Esophagus mucosa (tissue), 1 donor: ENCODE measurements at regions not wholly inside any gene's neighbourhood (a gene's known extent, or its start where the extent isn't known, plus 50 kb on each side); places are given as distances from the start of the nearest gene placed in this dataset.

Experiments used
- ATAC-seq: fragments of 200-7000 bp; cut with Tn5 transposase; one replicate; pipeline ENCODE4 v1.9.1; 2020
- donor health status: DM: yes; HTN: yes; CAD: no.

DNA sequence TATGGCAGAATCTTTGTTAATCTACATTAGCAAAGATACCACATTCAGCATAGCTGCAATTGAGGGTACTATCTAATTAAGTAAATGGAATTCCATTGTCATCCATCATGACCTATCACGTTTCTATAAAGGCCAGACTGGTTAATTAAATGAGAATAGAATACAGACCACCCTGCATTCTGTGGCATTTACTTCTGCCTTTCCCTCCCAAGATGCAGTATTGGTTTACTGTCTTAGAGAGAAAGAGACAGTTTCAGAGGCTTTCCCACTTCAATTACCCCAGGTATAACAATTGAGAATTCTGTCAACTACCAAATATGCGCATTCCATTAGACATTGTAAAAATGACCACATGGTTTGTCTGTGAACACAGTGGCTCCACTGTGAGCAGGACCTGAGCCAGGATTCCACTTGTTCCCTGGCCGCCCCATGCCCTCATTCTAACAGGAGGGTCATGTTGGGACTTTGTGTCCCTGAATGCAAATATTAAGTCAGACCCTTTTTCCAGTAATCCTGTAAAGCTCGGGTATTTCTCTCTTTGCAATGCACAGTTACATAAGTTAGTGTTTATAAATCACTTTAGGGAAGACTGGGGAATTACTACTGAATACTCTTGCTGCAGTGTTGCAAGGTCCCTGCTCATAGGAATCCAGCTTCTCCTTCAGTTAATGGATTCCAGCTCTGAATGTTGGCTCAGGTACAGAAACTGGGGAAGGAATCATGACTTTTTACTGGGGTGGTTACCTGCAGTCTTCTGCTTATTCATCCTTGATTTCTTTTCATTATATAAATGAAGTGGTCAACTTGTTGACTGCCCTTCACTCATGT is 261.0 kb downstream of the PDGFC start:
- no peak for ATAC-seq

GRCh38 chr4:156705311-156705710 is 266.3 kb downstream of the PDGFC start:
- no peak for ATAC-seq

DNA sequence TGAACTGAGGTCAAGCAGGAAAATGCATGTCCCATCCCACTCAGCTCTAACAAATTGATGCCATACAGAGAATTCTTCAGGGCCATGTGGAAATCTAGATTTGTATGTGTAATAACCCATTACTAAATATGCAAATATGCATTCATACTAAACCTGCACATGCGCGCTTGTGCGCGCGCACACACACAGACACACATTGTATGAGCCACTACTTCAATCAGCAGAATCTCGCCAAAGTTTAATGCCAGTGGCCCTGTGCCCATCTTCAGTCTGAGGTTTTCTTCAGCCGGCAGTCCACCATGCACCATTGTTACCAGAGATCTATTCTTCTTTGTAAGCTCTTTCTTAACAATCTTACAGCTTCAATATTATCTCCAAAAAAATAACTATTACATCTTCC is 276.4 kb downstream of the PDGFC start:
- ATAC-seq, result no peak

DNA sequence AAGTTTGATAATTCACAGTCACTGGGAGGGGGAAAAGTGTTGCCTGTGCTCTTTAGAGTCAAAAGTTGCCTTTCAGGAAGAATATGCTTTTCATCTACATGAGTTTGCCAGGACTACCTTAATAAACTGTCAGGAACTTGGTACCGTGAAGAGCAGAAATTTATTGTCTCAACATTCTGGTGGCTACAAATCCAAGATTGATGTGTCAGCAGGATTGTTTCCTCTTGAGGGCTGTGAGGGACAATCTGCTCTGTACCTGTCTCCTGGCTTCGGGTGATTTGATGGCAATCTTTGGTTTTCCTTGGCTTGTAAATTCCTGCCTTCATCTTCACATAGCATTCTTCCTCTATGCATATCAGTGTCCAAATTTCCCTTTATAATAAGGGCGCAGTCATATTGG is 277.2 kb downstream of the PDGFC start:
- no peak for ATAC-seq

DNA sequence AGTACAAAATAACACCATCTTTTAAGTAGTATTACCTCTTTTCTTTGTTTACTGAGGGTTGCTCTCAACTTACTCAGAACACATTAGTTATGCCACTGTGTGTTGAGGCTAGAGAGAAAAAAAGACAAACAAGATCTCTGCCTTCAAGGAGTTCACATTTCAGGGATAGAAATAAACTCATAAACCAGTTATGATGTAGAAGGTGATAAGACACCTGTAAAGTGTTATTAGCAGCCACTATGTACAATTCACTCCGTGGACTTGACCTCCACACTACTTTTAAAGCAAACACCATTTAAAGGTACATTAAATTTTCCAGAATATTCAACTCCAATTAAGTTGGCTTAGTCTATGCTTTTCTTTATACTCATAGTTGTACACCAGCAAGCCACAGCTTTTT is 278.0 kb downstream of the PDGFC start:
- ATAC-seq, result no peak

DNA sequence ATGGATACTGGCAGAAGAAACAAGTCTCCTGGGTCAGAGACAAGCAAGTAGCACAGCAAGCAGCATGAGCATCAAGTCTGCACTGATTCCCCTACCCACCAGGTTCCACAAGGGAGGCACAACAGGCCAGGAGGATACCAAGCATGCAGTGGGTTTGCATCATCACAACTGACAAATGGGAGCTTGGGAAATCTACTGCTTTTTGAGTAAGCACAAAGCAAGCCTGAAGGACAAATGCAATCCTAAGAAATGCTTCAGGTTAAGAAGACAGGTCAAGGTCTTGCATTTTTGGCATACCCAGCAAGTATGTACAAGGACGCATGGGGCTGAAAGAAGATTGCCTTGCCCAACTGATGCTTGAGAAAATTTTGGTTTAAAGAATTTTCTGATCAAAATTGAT is 279.6 kb downstream of the PDGFC start:
- ATAC-seq, result no peak

DNA sequence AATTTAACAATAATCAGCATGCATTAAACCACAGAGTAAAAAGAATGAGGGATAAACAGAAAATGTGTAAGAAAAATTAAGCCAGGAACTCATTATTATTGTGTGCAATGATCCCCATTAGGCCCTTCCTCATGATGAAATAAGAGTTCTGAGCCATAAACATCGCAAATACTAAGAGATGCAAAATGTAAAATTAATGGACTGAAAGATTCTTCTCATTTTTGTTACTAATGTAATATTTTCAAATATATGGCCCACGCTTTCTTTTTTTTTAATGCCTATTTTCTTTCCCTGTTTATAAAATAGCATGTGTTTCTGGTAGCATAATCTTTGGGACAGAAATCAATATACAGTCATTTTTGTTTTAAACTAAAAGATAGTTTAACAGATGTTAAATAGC is 281.0 kb downstream of the PDGFC start:
- no peak for ATAC-seq

DNA sequence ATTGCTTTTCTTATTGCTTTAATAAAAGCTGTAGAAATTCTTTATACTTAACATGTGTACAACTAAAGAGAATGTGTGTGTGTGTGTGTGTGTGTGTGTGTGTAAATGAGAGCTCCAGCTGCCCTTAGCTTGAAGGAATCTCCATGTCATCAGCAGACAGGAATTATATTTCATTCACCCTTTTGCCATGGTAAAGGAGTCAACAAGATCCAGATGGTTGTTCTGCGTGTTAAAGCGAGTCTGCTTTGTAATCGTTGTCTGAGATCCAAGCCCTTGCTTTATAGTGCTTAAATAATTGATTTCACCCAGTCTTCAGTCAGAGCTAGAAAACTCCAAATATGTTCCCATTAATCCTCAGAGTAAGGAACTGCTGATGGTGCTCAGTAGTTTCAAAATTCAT is 285.5 kb downstream of the PDGFC start:
- ATAC-seq, result no peak

- no peak for ATAC-seq
These were observed 286.3 kb downstream of the PDGFC start for GRCh38 chr4:156685308-156685707.

DNA sequence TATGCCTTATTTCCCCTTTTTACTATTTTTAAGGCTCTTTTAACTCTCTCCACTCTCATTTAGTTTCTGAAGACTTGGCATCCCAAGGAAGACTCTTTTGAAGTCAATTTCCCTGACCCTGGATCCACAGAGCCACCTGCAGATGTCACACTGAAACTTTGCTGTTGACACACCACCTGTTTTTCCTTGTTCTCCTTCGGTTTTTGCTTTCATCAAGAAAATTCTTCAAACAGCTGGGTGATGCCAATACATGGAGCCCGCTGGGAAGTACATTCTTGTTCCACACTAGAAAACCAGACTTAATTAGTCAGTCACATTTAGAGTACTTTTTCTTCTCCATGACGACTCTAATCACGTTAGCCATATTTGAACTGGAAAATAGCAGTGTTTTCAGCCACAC is 293.9 kb downstream of the PDGFC start:
- ATAC-seq, result no peak

DNA sequence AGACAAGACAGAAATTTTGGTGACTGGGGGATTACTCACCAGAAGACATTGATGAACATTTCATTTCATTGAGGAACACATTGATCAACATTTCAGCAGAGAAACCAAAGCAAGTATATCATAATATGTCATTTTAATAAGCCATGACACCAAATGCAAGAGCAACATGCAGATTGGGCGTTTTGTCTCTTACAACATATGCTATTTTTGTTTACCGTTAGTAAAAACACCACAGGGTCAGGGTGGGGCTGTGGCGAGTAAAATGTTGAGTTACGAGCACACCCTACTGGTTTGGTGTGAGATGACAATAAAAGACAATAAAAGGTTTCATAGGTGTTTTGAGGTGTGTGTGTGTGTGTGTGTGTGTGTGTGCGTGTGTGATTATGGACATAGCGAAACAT is 294.5 kb downstream of the PDGFC start:
- ATAC-seq, result no peak

GRCh38 chr4:156676116-156676851 is 295.3 kb downstream of the PDGFC start:
- no peak for ATAC-seq

DNA sequence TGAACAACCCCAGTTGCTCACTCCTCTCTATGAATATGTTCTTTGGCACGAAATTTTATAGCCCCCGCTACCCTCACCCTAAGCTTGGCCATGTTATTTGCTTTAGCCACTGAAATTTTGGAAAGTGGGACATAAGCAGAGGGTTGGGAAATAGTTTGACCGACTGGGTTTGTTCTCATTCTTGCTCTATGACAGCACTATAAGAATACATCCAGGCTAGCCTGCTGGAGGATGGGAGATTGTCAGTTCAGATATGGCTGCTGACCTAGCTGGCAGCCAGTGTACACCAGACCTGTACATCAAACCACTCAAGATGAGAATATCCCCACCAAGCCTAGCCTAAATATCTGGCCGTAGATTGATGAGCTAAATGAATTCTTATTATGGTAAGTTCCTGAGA is 298.1 kb downstream of the PDGFC start:
- ATAC-seq, result no peak

DNA sequence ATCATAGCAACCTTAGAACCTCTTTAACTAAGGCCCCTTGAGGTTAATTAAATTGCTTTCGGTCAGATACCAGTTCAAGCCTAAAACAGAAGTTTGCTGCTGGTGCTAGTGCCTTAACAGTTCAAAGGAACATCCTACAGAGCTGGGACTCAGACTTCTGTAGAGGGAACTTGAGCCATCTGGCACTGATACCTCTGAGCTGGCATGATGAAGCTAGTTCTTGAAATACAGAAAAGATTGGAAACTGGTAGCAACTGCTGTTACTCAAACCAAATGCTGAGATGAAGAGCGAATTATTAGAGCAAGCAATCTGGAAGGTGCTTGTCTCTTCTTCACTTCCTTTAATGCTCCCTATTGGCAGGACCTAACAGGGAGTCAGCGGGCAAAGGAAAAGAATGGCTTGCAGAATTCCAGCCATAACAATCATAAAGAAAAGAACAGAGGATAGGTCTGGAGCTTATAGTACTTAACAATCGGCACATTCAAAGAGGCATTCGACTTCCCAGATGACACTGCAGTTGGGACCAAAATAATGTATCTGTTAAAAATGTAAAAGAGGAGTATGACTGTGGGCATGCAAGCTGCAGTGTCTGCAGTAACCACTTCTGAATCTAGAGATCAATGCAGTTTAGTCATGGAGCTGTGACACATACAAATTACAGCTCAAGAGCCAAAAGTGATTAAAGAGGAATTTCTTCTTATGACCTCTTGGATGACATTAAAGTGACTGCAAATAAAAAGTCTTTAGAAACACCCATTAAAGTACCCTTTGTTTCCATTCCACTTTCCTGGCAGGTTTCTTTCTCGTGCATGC is 298.9 kb downstream of the PDGFC start:
- ATAC-seq, result no peak

GRCh38 chr4:156665780-156666366 is 305.7 kb downstream of the PDGFC start:
- ATAC-seq, result no peak

- ATAC-seq, result no peak
These were observed 307.9 kb downstream of the PDGFC start for GRCh38 chr4:156663663-156664062.

DNA sequence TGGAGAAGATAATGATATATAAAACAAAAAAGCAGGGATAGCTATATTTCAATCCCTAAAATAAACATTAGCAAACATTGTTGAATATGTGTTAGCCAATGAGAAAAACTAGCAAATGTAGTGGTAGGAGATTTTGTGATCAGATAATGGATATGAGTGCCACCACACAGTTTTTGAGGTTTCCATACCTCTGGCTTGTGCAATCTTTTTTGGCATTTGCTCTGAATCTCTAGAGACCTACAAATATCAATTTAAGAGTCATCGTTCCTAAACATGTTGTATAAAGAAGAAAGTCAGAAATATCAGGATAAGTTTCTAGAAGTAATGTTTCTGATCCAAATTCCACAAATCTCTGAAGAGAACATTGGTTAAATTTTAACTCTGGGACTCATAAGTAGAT is 308.7 kb downstream of the PDGFC start:
- no peak for ATAC-seq

DNA sequence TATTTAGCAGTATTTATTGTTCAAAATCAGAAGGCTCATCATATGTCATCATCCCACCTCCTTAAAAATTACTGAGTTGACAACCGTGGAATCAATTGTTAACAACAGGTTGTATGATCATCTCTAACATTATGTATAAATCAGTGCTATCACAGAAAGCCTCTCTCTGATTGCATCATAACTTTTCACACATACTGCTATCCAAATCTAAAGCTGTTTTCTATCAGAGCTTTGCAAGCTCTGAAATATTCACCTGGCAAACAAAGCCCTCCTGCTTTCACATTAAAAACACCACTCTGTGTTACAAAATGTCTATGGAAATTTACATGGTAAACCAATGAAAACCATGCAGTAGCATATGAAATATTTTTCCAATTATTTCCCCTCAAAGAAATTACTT is 310.0 kb downstream of the PDGFC start:
- ATAC-seq, result no peak

- no peak for ATAC-seq
These were observed 311.1 kb downstream of the PDGFC start for GRCh38 chr4:156660465-156660864.

- ATAC-seq, result no peak
These were observed 311.6 kb downstream of the PDGFC start for GRCh38 chr4:156659983-156660382.

DNA sequence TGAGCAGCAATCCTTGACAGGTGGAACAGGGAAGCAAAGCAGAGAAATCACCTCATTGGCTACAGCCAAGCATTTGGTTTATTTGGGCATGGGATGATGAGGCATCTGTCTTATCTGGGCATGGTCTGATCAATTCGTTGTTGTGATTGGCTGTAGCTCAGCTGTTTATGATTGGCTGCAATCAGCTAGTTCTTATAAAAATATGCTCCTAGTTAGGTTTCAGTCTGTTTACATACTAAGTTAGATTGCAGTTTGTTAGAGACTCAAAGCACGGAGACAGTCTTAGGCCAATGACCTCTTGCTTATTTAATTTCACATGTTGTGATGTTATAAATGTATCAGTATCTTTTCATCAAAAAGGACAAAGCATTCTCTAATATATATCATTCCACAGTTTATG is 312.0 kb downstream of the PDGFC start:
- ATAC-seq, result no peak

DNA sequence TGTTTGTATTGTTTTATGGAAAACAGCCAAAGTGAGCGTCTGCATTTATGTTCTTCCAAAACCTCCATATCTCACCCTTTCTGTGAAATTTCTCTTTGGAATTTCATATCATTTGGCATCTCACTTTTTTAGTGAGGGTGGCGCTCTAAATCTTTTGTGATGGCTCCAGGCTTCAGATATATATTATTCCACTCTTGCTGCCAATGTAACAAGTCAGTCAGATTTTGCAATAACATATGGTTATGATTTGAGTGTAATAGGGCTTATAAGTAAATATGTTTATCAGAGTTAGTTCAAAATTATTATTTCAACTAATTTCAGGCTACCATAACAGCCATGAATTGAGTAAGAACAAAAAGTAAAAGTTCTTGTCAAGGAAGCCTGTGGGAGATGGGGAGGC is 314.7 kb downstream of the PDGFC start:
- no peak for ATAC-seq

- ATAC-seq, result no peak
These were observed 317.2 kb downstream of the PDGFC start for GRCh38 chr4:156654410-156654809.
